ENCODE measurements at regions not wholly inside any gene's neighbourhood (a gene's known extent, or its start where the extent isn't known, plus 50 kb on each side); places are given as distances from the start of the nearest gene placed in this dataset.

DNA sequence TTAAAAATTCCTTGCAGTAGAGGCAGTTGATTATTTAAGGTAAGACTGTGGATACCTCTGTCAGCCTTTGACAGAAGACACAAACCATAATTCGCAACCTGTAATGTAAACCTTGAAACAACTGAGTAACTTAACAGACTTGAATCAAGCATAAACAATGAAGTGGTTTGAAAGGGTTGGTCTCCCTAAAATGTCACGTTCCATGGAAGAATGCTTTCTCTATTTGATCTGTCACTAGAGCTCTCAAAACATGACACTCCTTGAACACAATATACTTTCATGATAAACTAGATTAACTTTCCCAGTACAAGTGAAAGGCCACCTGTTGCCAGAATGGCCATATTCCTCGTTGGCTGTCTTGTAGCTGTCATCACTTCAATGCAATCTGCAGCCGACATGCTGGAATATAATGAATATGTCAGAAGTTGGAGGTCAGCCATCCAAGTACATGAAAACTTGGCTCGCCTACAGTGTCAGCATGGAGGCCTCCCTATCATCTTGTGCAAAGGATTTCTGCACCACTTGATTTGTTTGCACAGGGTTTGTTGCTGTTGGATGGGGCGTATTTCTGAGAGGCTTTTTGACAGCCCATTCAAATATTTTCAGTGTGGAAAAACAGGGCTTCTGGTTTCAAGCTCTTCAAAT, 228.0 kb downstream of the TLE4 start:
- Mint-ChIP-seq H3K27ac (no peak overlapping the region), H3K4me3 (no peak overlapping the region), H3K36me3 (no peaks in the 10 kb centered on the region), H3K27me3 (no peaks in the 10 kb centered on the region), H3K4me1 (no peaks in the 10 kb centered on the region), H3K9me3 (no peaks in the 10 kb centered on the region)
- ATAC-seq (ENCODE audit: low read depth in 2 of 2), result no peak
- no peak for DNase-seq

DNA sequence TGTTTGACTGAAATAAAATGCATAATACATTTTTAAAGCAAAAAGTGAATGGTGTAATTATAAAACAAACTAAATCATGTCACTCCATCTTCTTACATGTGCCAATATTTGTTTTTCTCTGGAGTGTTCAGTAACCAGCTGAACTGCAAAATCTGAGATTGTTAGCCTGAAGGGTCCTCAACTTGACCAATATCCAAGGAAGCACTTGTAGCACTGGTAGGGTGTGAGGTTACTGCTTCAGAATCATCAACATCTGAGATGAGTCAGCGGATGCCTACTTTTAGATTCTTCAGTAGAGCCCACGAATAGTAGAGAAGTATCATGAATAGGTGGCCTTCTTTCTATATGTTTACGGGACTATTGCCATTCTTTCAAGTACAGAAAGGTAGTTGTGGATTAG, 226.7 kb downstream of the TLE4 start:
- H3K36me3 Mint-ChIP-seq, result no peaks in the 10 kb centered on the region
- H3K4me1 Mint-ChIP-seq, result no peaks in the 10 kb centered on the region
- no peak for DNase-seq
- no peaks in the 10 kb centered on the region for H3K27me3 Mint-ChIP-seq
- no peak overlapping the region for H3K4me3 Mint-ChIP-seq
- no peaks in the 10 kb centered on the region for H3K9me3 Mint-ChIP-seq
- ATAC-seq (ENCODE audit: low read depth in 2 of 2), result no peak
- H3K27ac Mint-ChIP-seq, result no peak overlapping the region

DNA sequence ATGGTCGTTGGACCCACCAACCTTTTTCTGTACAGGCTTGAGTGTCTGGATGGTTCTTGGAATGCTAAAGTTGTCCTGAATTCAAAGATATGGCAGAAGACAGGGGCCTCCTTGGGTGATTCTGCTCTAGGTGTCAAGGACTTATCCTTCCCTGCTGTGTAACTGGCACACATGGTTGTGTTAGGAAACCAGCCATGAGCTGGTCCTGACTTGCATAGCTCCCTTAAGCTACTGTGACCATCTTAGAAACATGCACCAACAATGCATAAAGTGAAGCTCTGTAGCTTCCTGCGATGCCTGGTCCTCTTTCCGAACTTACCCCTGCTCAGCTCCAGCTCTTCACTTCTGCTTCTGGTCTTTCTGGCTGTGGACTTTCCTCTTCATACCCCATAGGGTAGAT, 224.6 kb downstream of the TLE4 start:
- no peak overlapping the region for H3K4me3 Mint-ChIP-seq
- no peaks in the 10 kb centered on the region for H3K4me1 Mint-ChIP-seq
- no peak overlapping the region for H3K27ac Mint-ChIP-seq
- no peak for ATAC-seq (ENCODE audit: low read depth in 2 of 2)
- no peaks in the 10 kb centered on the region for H3K9me3 Mint-ChIP-seq
- no peaks in the 10 kb centered on the region for H3K27me3 Mint-ChIP-seq
- DNase-seq, result no peak
- no peaks in the 10 kb centered on the region for H3K36me3 Mint-ChIP-seq

DNA sequence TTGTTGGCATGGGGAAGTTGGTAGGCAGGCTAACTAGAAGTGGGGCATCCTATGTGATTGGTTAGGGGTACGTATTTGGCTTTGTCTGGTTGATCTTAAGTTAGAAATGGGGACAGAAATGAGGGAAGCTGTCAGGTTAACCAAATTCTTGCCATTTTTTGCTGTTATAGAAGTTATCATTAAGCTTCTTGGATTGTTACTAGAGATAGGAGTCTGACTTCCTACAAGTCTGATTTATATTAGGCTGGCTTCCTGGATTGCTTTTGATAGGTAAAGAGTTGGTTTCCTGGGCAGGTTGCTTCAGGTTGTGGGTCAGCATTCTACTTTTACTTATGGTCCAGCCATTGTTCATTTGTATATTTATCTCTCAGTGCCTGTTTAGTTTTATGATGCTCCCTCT, 216.9 kb downstream of the TLE4 start:
- Mint-ChIP-seq H3K9me3 (peaks cover 5 to 20% (median 10%) of the 10 kb centered on the region in 7 donors), H3K4me3 (no peak overlapping the region), H3K4me1 (no peaks in the 10 kb centered on the region), H3K27ac (no peak overlapping the region), H3K36me3 (peaks cover 8% of the 10 kb centered on the region in 2 donors), H3K27me3 (no peaks in the 10 kb centered on the region)
- no peak for ATAC-seq (ENCODE audit: low read depth in 2 of 2)
- no peak for DNase-seq

DNA sequence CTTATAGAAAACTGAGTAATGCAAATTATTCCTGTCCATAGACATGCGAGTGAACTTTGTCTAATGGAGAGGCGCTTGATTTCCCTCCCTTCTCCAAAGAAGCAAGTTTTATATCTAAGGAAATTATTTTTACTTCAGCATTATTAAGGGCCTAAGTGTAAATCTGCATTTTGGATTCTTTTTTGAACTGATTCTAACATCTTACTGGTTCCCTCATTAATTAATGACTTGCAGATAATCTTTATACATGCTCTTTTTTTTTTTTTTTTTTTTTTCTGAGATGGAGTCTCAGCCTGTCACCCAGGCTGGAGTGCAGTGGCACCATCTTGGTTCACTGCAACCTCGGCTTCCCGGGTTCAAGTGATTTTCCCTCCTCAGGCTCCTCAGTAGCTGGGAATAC, 209.5 kb downstream of the TLE4 start:
- Mint-ChIP-seq H3K4me3 (no peak overlapping the region), H3K36me3 (no peaks in the 10 kb centered on the region), H3K27ac (no peak overlapping the region), H3K4me1 (peaks cover 0 to 1% (median 0%) of the 10 kb centered on the region in 3 donors), H3K9me3 (peaks cover 0 to 3% (median 0%) of the 10 kb centered on the region in 7 donors), H3K27me3 (no peaks in the 10 kb centered on the region)
- no peak for DNase-seq
- ATAC-seq (ENCODE audit: low read depth in 2 of 2), result no peak

DNA sequence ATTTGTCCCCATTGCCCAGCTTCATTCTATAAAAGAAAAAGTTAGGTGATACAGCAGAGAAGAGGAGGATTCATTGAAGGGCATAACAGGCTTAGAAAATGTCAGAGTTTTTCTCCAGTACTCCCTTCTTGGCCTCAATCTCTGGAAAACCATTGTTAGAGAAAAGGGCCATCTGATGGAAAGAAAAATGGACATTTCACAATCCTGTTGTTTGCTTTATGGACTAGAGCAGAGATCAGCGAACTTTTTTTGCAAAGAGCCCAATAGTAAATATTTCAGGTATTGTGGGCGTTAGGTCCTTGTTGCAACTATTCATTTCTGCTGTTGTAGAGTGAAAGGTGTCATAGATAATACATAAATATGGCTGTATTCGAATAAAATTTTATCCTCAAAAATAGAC, 208.8 kb downstream of the TLE4 start:
- H3K9me3 Mint-ChIP-seq, result peaks cover 0 to 3% (median 0%) of the 10 kb centered on the region in 7 donors
- ATAC-seq (ENCODE audit: low read depth in 2 of 2), result no peak
- H3K36me3 Mint-ChIP-seq, result no peaks in the 10 kb centered on the region
- H3K27me3 Mint-ChIP-seq, result no peaks in the 10 kb centered on the region
- no peak for DNase-seq
- H3K27ac Mint-ChIP-seq, result no peak overlapping the region
- no peak overlapping the region for H3K4me3 Mint-ChIP-seq
- peaks cover 0 to 1% (median 0%) of the 10 kb centered on the region in 3 donors for H3K4me1 Mint-ChIP-seq

DNA sequence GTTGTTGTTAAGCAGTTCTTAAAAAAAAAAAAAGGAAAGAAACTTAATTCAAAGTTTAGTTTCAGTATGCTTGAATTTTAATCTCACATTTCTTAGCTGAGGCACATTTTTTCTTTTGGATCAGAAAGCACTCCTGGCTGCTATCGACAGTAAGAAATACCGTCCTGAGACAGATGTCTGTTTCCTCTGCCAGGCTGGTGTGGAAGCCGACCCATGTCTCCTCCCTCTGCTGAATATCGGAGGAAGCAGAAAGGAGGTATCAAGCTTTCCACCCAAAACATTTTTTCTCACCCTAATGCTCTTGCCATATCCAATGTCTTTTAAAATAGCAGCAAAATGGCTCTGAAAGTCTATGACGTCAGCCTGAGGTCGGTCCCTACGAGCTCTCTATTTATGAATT, 208.1 kb downstream of the TLE4 start:
- H3K36me3 Mint-ChIP-seq, result no peaks in the 10 kb centered on the region
- no peak for DNase-seq
- peaks cover 0 to 1% (median 0%) of the 10 kb centered on the region in 3 donors for H3K4me1 Mint-ChIP-seq
- H3K27ac Mint-ChIP-seq, result no peak overlapping the region
- ATAC-seq (ENCODE audit: low read depth in 2 of 2), result no peak
- no peaks in the 10 kb centered on the region for H3K27me3 Mint-ChIP-seq
- H3K9me3 Mint-ChIP-seq, result peaks cover 0 to 3% (median 0%) of the 10 kb centered on the region in 7 donors
- H3K4me3 Mint-ChIP-seq, result no peak overlapping the region

DNA sequence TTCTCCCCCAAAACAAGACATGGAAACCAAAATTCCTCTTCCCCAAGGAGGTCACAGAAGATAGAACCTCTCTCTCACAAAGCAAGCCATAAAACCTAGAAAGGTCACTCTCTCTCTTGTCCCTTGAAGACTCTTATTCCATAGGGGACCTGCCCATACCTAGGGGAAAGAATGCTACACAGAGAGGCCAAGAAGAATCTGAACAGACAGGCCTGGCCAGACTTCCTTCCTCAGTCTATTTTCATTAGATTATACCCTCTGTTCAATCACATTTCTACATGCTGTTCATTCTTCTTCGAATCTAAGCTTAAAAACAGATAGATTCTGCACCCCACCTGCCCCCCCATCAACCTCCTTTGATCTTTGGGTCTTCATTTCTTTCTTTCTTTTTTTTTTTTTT, 206.8 kb downstream of the TLE4 start:
- Mint-ChIP-seq H3K4me1 (peaks cover 0 to 1% (median 0%) of the 10 kb centered on the region in 3 donors), H3K9me3 (peaks cover 0 to 3% (median 0%) of the 10 kb centered on the region in 7 donors), H3K36me3 (no peaks in the 10 kb centered on the region), H3K4me3 (no peak overlapping the region), H3K27ac (no peak overlapping the region), H3K27me3 (no peaks in the 10 kb centered on the region)
- no peak for ATAC-seq (ENCODE audit: low read depth in 2 of 2)
- no peak for DNase-seq

DNA sequence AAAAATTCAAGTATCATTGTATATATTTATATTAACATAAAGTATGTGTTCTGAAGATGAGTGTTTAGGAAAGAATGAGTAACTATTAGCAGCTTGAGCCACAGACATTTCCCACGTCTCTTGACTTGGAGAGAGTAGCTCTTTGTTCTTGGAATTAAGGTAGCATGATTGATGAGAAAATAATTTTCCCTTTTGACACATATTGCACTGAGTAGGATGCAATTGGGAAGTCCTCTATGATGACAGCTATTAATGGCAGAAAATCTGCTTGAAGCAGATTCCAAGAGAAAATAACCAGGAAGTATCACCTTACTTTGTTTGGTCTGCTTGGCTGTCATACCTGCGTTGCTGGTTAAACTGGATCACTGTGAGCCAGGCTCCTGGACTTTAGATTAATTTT, 204.8 kb downstream of the TLE4 start:
- no peak overlapping the region for H3K27ac Mint-ChIP-seq
- H3K27me3 Mint-ChIP-seq, result peaks cover 0 to 5% (median 0%) of the 10 kb centered on the region in 3 donors
- H3K9me3 Mint-ChIP-seq, result peaks cover 0 to 1% (median 0%) of the 10 kb centered on the region in 7 donors
- no peaks in the 10 kb centered on the region for H3K36me3 Mint-ChIP-seq
- H3K4me3 Mint-ChIP-seq, result no peak overlapping the region
- no peaks in the 10 kb centered on the region for H3K4me1 Mint-ChIP-seq
- ATAC-seq (ENCODE audit: low read depth in 2 of 2) (no peak), DNase-seq (no peak)

All from naive B cell (primary cell).